OCI-LY1 (cell line): ENCODE measurements at regions not wholly inside any gene's neighbourhood (a gene's known extent, or its start where the extent isn't known, plus 50 kb on each side); places are given as distances from the start of the nearest gene placed in this dataset.
"Not testable (repeated sequence)": the region's sequence is repeated elsewhere in the genome, so short reads cannot be mapped to it uniquely, and the experiment has no call there.

Experiments
- H2AFZ ChIP-seq: fragments of 200-600 bp; sonication (generic), shearing (Covaris generic); 2 replicates; pipeline ENCODE4 v1.6.0; 2014; ENCODE audit warnings: antibody characterized with exemption, mild to moderate bottlenecking, low read length
- H3F3A ChIP-seq: fragments of 200-600 bp; sonication (generic), shearing (Covaris generic); 2 replicates; pipeline ENCODE4 v1.6.0; 2014; ENCODE audit warnings: mild to moderate bottlenecking, antibody characterized with exemption, low read length, moderate library complexity; ENCODE audit not compliant: insufficient read depth
- H3K27ac ChIP-seq: fragments of 200-600 bp; sonication (generic); 2 replicates; pipeline ENCODE4 v1.5.1; 2014; ENCODE audit warnings: low read length, mixed run types, mild to moderate bottlenecking, low read depth; ENCODE audit not compliant: poor library complexity, severe bottlenecking
- H3K27me3 ChIP-seq: fragments of 200-600 bp; sonication (generic); 2 replicates; pipeline ENCODE4 v1.6.0; 2014; ENCODE audit warnings: antibody characterized with exemption, mild to moderate bottlenecking, low read length, moderate library complexity; ENCODE audit not compliant: insufficient read depth
- H3K36me3 ChIP-seq: fragments of 200-600 bp; sonication (generic); 2 replicates; pipeline ENCODE4 v1.6.1; 2014; ENCODE audit warnings: mild to moderate bottlenecking, antibody characterized with exemption, low read length, moderate library complexity, mixed read lengths; ENCODE audit not compliant: insufficient read depth
- H3K4me1 ChIP-seq: fragments of 200-600 bp; sonication (generic); 2 replicates; pipeline ENCODE4 v1.5.1; 2014; ENCODE audit warnings: mild to moderate bottlenecking, low read length, moderate library complexity; ENCODE audit not compliant: insufficient read depth, severe bottlenecking
- H3K4me2 ChIP-seq: fragments of 200-600 bp; sonication (generic), shearing (Covaris generic); 2 replicates; pipeline ENCODE4 v1.6.1; 2014; ENCODE audit warnings: low read length
- H3K4me3 ChIP-seq: fragments of 200-600 bp; sonication (generic); 2 replicates; pipeline ENCODE4 v1.5.1; 2014; ENCODE audit warnings: low read length, low read depth, mild to moderate bottlenecking, mixed read lengths; ENCODE audit not compliant: poor library complexity, severe bottlenecking
- H3K79me2 ChIP-seq: fragments of 200-600 bp; shearing (Covaris generic); 2 replicates; pipeline ENCODE4 v1.6.1; 2016; ENCODE audit warnings: mixed run types, low read length, mixed read lengths; ENCODE audit not compliant: insufficient read depth
- H3K9ac ChIP-seq: fragments of 200-600 bp; sonication (generic), shearing (Covaris generic); 2 replicates; pipeline ENCODE4 v1.6.1; 2014; ENCODE audit warnings: mild to moderate bottlenecking, low read length, mixed read lengths
- H3K9me2 ChIP-seq: fragments of 200-600 bp; sonication (generic), shearing (Covaris generic); 2 replicates; pipeline ENCODE4 v1.6.1; 2014; ENCODE audit warnings: low read depth, mild to moderate bottlenecking, low read length, mixed read lengths
- H3K9me3 ChIP-seq: fragments of 200-600 bp; shearing (Covaris generic); 2 replicates; pipeline ENCODE4 v1.6.1; 2014; ENCODE audit warnings: low read length, mixed read lengths
- H4K20me1 ChIP-seq: fragments of 200-600 bp; sonication (generic), shearing (Covaris generic); 2 replicates; pipeline ENCODE4 v1.6.0; 2016; ENCODE audit warnings: mild to moderate bottlenecking, low read length; ENCODE audit not compliant: insufficient read depth
- EZH2 ChIP-seq: fragments of 200-600 bp; sonication (generic), shearing (Covaris generic); IDR thresholded peaks from 2 replicates; pipeline ENCODE4 v1.8.0; 2017; ENCODE audit warnings: borderline replicate concordance, mixed run types, mild to moderate bottlenecking, antibody characterized with exemption, low read length, moderate library complexity, mixed read lengths
- TF ChIP-seq, protein P1 (sequence below): fragments of 200-600 bp; sonication (generic), shearing (Covaris generic); IDR thresholded peaks from 2 replicates; pipeline ENCODE4 v1.5.1; 2017; ENCODE audit warnings: mild to moderate bottlenecking, antibody characterized with exemption, low read length, moderate library complexity, mixed read lengths

DNA sequence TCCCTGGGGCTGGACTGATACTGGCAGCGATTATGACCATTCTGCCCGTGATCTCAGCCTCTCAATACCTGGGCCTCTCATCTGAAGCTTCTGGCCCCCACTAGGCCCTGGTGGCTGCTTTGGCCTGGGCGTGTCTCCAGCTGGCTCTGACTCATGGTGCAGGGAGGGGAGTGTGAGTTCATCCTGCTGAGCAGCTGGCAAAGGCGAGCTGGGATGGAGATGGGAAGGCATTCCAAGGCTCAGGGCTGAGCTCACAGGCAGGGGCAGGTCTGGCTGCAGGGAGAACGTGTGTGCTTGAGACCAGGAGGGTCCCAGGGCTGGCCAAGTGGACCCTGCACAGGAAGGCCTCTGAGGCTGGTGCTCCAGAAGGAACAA lies 221.8 kb downstream of the TMEM121 start:
- H3K9ac ChIP-seq: no peak overlapping the region
- no peak for TF ChIP-seq EZH2
- TF ChIP-seq, protein P1, sequence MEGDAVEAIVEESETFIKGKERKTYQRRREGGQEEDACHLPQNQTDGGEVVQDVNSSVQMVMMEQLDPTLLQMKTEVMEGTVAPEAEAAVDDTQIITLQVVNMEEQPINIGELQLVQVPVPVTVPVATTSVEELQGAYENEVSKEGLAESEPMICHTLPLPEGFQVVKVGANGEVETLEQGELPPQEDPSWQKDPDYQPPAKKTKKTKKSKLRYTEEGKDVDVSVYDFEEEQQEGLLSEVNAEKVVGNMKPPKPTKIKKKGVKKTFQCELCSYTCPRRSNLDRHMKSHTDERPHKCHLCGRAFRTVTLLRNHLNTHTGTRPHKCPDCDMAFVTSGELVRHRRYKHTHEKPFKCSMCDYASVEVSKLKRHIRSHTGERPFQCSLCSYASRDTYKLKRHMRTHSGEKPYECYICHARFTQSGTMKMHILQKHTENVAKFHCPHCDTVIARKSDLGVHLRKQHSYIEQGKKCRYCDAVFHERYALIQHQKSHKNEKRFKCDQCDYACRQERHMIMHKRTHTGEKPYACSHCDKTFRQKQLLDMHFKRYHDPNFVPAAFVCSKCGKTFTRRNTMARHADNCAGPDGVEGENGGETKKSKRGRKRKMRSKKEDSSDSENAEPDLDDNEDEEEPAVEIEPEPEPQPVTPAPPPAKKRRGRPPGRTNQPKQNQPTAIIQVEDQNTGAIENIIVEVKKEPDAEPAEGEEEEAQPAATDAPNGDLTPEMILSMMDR: no peak

DNA sequence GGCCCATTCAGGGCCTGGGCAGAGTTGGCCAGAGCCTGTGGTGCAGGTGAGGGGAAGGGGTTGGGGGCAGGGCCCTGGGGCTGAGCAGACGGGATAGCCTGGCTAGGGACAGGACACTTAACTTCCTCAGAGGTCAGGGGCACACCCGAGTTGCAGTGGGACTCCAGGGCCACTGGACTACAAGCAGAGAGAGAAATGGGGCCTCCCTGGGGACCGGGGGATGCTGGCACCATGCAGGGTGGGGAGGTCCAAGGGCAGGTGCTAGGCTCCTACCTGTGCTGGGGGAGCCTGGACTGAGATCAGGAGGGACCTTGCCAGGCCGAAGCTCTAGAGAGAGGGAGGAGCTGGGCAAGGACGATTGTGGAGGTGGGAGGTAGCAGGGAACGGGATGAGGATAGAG lies 222.3 kb downstream of the TMEM121 start:
- not testable (repeated sequence) for H3F3A ChIP-seq, H3K9me2 ChIP-seq, H3K79me2 ChIP-seq, H3K27ac ChIP-seq, H4K20me1 ChIP-seq, H3K4me3 ChIP-seq, H3K27me3 ChIP-seq, H3K9me3 ChIP-seq, H3K36me3 ChIP-seq, H3K9ac ChIP-seq, H3K4me2 ChIP-seq, H2AFZ ChIP-seq, H3K4me1 ChIP-seq

More for the DNA sequence above, 221.8 kb downstream of the TMEM121 start:
- no peak overlapping the region for H3K27ac ChIP-seq
- no peaks in the 10 kb centered on the region for H3K27me3 ChIP-seq
- peaks cover 4% of the 10 kb centered on the region for H3K4me1 ChIP-seq
- no peak overlapping the region for H2AFZ ChIP-seq
- H3K36me3 ChIP-seq: no peaks in the 10 kb centered on the region
- no peaks in the 10 kb centered on the region for H3F3A ChIP-seq
- no peak overlapping the region for H3K4me3 ChIP-seq
- no peaks in the 10 kb centered on the region for H4K20me1 ChIP-seq
- no peak overlapping the region for H3K4me2 ChIP-seq
- no peaks in the 10 kb centered on the region for H3K9me2 ChIP-seq
- H3K79me2 ChIP-seq: no peaks in the 10 kb centered on the region
- H3K9me3 ChIP-seq: no peaks in the 10 kb centered on the region

DNA sequence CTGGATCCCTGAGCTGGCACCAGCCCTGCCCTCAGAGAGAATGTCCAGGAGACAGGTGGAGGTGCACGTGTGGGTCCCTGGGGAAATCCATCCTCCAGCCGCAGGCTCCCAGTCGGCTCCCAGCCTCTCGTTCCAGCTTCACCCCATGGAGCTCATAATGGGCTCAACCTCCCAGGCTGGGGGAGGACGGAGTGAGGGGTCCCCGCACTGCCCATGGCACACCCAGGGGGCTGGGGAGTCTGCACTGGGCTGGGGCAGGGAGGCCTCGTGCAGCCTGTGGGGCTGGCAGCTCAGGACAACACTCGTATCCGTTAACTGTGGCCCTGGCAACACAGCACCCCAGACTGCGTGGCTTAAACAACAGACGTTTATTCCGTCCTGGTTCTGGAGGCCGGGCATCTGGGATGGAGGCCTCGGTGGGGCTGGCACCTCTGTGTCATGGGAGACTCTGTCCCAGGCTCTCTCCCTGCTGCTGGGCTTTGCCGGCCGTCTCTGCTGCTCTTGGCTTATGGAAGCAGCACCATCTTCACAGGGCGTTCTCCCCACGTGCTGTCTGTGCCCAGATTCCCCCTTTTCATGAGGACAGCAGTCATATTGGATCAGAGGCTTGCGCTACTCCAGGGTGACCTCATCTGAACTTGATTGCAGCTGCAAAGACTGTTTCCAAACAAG lies 223.6 kb downstream of the TMEM121 start:
- not testable (repeated sequence) for H3K9me2 ChIP-seq, H3K79me2 ChIP-seq, H3K4me2 ChIP-seq, H3K36me3 ChIP-seq, H3K27me3 ChIP-seq, H2AFZ ChIP-seq, H3K4me1 ChIP-seq, H3K9ac ChIP-seq, H3K9me3 ChIP-seq, H4K20me1 ChIP-seq, H3K4me3 ChIP-seq, H3F3A ChIP-seq, H3K27ac ChIP-seq

DNA sequence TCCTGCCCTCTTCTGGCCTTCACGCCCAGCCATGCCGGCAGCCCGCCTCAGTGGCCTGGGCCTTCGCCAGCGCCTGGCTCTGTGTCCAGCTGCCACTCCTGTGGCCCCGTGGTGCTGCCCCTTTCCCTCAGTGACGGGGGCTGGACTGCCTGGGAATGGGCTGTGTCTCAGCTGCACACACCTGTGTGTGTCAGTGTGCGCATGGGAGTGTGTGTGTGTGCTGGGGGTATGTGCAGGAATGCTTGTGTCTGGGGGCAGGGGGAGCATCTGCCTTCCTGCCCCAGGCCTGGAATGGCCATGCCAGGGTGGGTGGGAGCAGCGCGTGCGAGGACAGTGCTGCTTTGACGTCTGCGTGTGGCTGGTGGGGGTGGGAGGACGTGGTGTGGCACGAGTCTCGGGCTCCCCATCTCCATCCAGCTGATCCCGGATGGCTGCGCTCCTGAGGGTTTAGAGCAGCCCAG lies 224.9 kb downstream of the TMEM121 start:
- not testable (repeated sequence) for H3K79me2 ChIP-seq, H3K4me1 ChIP-seq, H3F3A ChIP-seq, H3K9ac ChIP-seq, H4K20me1 ChIP-seq, H3K4me3 ChIP-seq, H3K36me3 ChIP-seq, H2AFZ ChIP-seq, H3K9me3 ChIP-seq, H3K27ac ChIP-seq, H3K27me3 ChIP-seq, H3K4me2 ChIP-seq, H3K9me2 ChIP-seq

DNA sequence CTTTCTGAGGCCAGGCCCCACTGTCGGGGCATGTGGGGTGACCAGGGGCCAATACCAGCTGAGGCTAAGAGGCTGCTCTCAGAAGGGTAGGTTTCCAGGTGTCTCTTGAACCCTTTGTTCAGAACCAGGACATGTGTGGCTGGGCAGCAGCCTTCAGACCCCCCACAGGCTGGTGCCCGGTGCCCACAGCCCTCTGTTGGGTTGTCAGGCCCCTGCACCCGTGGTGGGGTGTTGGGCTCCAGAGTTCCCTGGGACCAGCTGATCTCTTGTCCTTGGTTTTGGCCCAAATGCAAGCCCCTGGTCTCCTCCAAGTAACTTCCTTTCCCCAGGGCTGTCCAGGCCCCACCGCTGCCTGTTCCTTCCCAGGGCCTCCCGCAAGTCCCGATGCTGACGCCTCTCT lies 226.0 kb downstream of the TMEM121 start:
- H3K9ac ChIP-seq, H3K9me2 ChIP-seq, H3K9me3 ChIP-seq, H3K4me3 ChIP-seq, H3F3A ChIP-seq, H3K36me3 ChIP-seq, H3K4me2 ChIP-seq, H3K4me1 ChIP-seq, H3K27me3 ChIP-seq, H2AFZ ChIP-seq, H3K79me2 ChIP-seq, H3K27ac ChIP-seq, H4K20me1 ChIP-seq: not testable (repeated sequence)
